HEK293 (cell line): ENCODE measurements at regions not wholly inside any gene's neighbourhood (a gene's known extent, or its start where the extent isn't known, plus 50 kb on each side); places are given as distances from the start of the nearest gene placed in this dataset.

Experiments
- CTCF ChIA-PET: fragments of 350-600 bp; formaldehyde crosslinking; extraction: SDS; loops from one replicate; lab custom pipeline; 2021; ENCODE audit warnings: antibody characterized with exemption; lab: Yijun Ruan, JAX
- POLR2A ChIA-PET: fragments of 300-600 bp; formaldehyde crosslinking; extraction: SDS; loops from one replicate; lab custom pipeline; 2020; ENCODE audit warnings: antibody characterized with exemption, inconsistent platforms; lab: Yijun Ruan, JAX
- H3K27ac ChIP-seq: fragments of 200-500 bp; sonication (Bioruptor generic); 2 replicates; pipeline ENCODE4 v1.5.1; 2014; ENCODE audit warnings: low read depth, low read length, control low read depth, inconsistent platforms; ENCODE audit errors: extremely low read depth
- H3K36me3 ChIP-seq, 2 experiments: fragments of 200-500 bp in 1 of 2; sonication (Bioruptor generic) in 1 of 2; 1 replicate in 1 of 2; 2 replicates in 1 of 2; pipeline ENCODE4 v1.5.1; 2014 to 2017; ENCODE audit warnings: inconsistent platforms in 2 of 2, low read length in 2 of 2; ENCODE audit not compliant: control insufficient read depth in 2 of 2, insufficient read depth in 1 of 2
- H3K4me1 ChIP-seq: fragments of 200-500 bp; sonication (Bioruptor generic); 2 replicates; pipeline ENCODE4 v1.5.1; 2014; ENCODE audit warnings: mild to moderate bottlenecking, low read length, inconsistent platforms; ENCODE audit not compliant: control insufficient read depth, insufficient read depth
- H3K4me3 ChIP-seq: 2 replicates; pipeline ENCODE4 v1.5.1; 2011; ENCODE audit warnings: low read depth, mild to moderate bottlenecking, control low read depth, low read length, moderate library complexity
- H3K9me3 ChIP-seq: fragments of 200-500 bp; sonication (Bioruptor generic); 2 replicates; pipeline ENCODE4 v1.5.1; 2014; ENCODE audit warnings: low read depth, low read length, inconsistent platforms; ENCODE audit not compliant: control insufficient read depth, insufficient read depth
- IKZF3 ChIP-seq: fragments of 450-650 bp; IDR thresholded peaks from 2 replicates; pipeline ENCODE4 v1.5.0; 2018; ENCODE audit warnings: missing biosample characterization, mild to moderate bottlenecking, missing genetic modification characterization, moderate library complexity
- OSR2 ChIP-seq: fragments of 450-650 bp; formaldehyde crosslinking; IDR thresholded peaks from 2 replicates; pipeline ENCODE4 v1.5.1; 2016; ENCODE audit warnings: missing biosample characterization, missing genetic modification characterization
- TRIM28 ChIP-seq: IDR thresholded peaks from 2 replicates; pipeline ENCODE4 v1.6.1; 2011; ENCODE audit warnings: low read length, control low read depth, borderline replicate concordance
- YY1 ChIP-seq: fragments of 450-650 bp; formaldehyde crosslinking; IDR thresholded peaks from 2 replicates; pipeline ENCODE4 v1.5.1; 2018; ENCODE audit warnings: missing biosample characterization, missing genetic modification characterization
- ZBTB8A ChIP-seq: fragments of 450-650 bp; formaldehyde crosslinking; IDR thresholded peaks from 2 replicates; pipeline ENCODE4 v1.5.1; 2016; ENCODE audit warnings: missing biosample characterization, missing genetic modification characterization
- ZIC2 ChIP-seq: fragments of 450-650 bp; formaldehyde crosslinking; IDR thresholded peaks from 2 replicates; pipeline ENCODE4 v1.5.1; 2016; ENCODE audit warnings: missing biosample characterization, missing genetic modification characterization
- ZNF2 ChIP-seq: fragments of 450-650 bp; formaldehyde crosslinking; IDR thresholded peaks from 2 replicates; pipeline ENCODE4 v1.5.1; 2016; ENCODE audit warnings: missing biosample characterization, missing genetic modification characterization
- ZNF223 ChIP-seq: fragments of 450-650 bp; formaldehyde crosslinking; IDR thresholded peaks from 2 replicates; pipeline ENCODE4 v1.5.1; 2016; ENCODE audit warnings: missing biosample characterization, missing genetic modification characterization
- ZNF529 ChIP-seq: fragments of 450-650 bp; formaldehyde crosslinking; IDR thresholded peaks from 2 replicates; pipeline ENCODE4 v1.5.1; 2017; ENCODE audit warnings: missing genetic modification characterization, missing biosample characterization; ENCODE audit not compliant: insufficient replicate concordance
- ZNF558 ChIP-seq: fragments of 450-650 bp; formaldehyde crosslinking; IDR thresholded peaks from 2 replicates; pipeline ENCODE4 v1.5.1; 2016; ENCODE audit warnings: missing biosample characterization, missing genetic modification characterization
- ZNF585B ChIP-seq: fragments of 450-650 bp; formaldehyde crosslinking; IDR thresholded peaks from 2 replicates; pipeline ENCODE4 v1.5.1; 2016; ENCODE audit warnings: missing biosample characterization, missing genetic modification characterization
- ZNF596 ChIP-seq: fragments of 450-650 bp; IDR thresholded peaks from 2 replicates; pipeline ENCODE4 v1.5.0; 2018; ENCODE audit warnings: missing biosample characterization, mild to moderate bottlenecking, missing genetic modification characterization, moderate library complexity
- ZNF768 ChIP-seq: fragments of 450-650 bp; formaldehyde crosslinking; IDR thresholded peaks from 2 replicates; pipeline ENCODE4 v1.5.1; 2018; ENCODE audit warnings: missing biosample characterization, mild to moderate bottlenecking, missing genetic modification characterization
- ZNF837 ChIP-seq: fragments of 450-650 bp; formaldehyde crosslinking; IDR thresholded peaks from 2 replicates; pipeline ENCODE4 v1.5.1; 2016; ENCODE audit warnings: missing biosample characterization, missing genetic modification characterization
- ZNF843 ChIP-seq: fragments of 450-650 bp; formaldehyde crosslinking; IDR thresholded peaks from 2 replicates; pipeline ENCODE4 v1.5.1; 2016; ENCODE audit warnings: missing biosample characterization, missing genetic modification characterization
- TF ChIP-seq, protein P1 (sequence below): fragments of 450-650 bp; formaldehyde crosslinking; IDR thresholded peaks from 2 replicates; pipeline ENCODE4 v1.5.1; 2017; ENCODE audit warnings: missing biosample characterization, missing genetic modification characterization
- TF ChIP-seq, protein P2 (sequence below): fragments of 450-650 bp; formaldehyde crosslinking; IDR thresholded peaks from 2 replicates; pipeline ENCODE4 v1.5.1; 2017; ENCODE audit warnings: missing biosample characterization, missing genetic modification characterization
- TF ChIP-seq, protein P3 (sequence below): fragments of 450-650 bp; formaldehyde crosslinking; IDR thresholded peaks from 2 replicates; pipeline ENCODE4 v1.5.1; 2016; ENCODE audit warnings: missing biosample characterization, missing genetic modification characterization
- TF ChIP-seq, protein P4 (sequence below): fragments of 450-650 bp; formaldehyde crosslinking; IDR thresholded peaks from 2 replicates; pipeline ENCODE4 v1.5.1; 2016; ENCODE audit warnings: missing biosample characterization, missing genetic modification characterization
- TF ChIP-seq, protein P5 (sequence below): fragments of 450-650 bp; formaldehyde crosslinking; IDR thresholded peaks from 2 replicates; pipeline ENCODE4 v1.5.1; 2016; ENCODE audit warnings: missing biosample characterization, missing genetic modification characterization, borderline replicate concordance
- TF ChIP-seq, protein P6 (sequence below): fragments of 450-650 bp; formaldehyde crosslinking; IDR thresholded peaks from 2 replicates; pipeline ENCODE4 v1.5.1; 2016; ENCODE audit warnings: missing biosample characterization, missing genetic modification characterization
- TF ChIP-seq, protein P7 (sequence below): fragments of 450-650 bp; formaldehyde crosslinking; IDR thresholded peaks from 2 replicates; pipeline ENCODE4 v1.5.1; 2016; ENCODE audit warnings: missing biosample characterization, missing genetic modification characterization

DNA sequence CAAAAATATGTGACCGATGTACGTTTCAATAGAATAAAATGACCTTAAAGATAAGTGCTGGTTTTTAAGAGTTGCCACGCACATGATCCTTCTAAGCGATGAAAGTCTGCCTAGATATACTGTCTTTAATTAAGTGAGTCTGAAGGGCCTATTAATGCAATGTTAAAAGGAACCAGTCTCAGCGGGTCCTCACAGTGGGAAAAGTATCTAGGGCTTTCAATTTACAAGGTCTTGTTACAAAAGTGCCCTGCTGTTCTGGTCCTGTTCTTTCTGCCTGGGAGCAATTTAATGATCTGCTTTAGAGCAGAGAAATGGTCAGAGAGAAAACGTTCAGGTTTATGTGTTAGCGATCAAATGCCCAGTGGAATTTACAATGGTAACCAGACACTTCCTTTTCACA, 864.0 kb downstream of the KCNJ2 start (continued):
- TF ChIP-seq, protein P1, sequence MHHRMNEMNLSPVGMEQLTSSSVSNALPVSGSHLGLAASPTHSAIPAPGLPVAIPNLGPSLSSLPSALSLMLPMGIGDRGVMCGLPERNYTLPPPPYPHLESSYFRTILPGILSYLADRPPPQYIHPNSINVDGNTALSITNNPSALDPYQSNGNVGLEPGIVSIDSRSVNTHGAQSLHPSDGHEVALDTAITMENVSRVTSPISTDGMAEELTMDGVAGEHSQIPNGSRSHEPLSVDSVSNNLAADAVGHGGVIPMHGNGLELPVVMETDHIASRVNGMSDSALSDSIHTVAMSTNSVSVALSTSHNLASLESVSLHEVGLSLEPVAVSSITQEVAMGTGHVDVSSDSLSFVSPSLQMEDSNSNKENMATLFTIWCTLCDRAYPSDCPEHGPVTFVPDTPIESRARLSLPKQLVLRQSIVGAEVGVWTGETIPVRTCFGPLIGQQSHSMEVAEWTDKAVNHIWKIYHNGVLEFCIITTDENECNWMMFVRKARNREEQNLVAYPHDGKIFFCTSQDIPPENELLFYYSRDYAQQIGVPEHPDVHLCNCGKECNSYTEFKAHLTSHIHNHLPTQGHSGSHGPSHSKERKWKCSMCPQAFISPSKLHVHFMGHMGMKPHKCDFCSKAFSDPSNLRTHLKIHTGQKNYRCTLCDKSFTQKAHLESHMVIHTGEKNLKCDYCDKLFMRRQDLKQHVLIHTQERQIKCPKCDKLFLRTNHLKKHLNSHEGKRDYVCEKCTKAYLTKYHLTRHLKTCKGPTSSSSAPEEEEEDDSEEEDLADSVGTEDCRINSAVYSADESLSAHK (tag by site-specific recombination): peak; percentile 58; the same call in 1 of the 2 replicates
- TF ChIP-seq IKZF3 (tag by site-specific recombination) (peak; percentile 89), ZNF596 (tag by site-specific recombination) (peak; percentile 62; the same call in 1 of the 2 replicates), OSR2 (tag by site-specific recombination) (peak; percentile 42; the same call in 1 of the 2 replicates), ZBTB8A (tag by site-specific recombination) (peak; percentile 14; the same call in 1 of the 2 replicates), TRIM28 (0 out of 2 replicates have a peak, but pooled peaks have one; percentile 22), ZIC2 (tag by site-specific recombination) (peak; percentile 62), ZNF843 (tag by site-specific recombination) (peak; percentile 27; the same call in 1 of the 2 replicates)
- TF ChIP-seq, protein P2, sequence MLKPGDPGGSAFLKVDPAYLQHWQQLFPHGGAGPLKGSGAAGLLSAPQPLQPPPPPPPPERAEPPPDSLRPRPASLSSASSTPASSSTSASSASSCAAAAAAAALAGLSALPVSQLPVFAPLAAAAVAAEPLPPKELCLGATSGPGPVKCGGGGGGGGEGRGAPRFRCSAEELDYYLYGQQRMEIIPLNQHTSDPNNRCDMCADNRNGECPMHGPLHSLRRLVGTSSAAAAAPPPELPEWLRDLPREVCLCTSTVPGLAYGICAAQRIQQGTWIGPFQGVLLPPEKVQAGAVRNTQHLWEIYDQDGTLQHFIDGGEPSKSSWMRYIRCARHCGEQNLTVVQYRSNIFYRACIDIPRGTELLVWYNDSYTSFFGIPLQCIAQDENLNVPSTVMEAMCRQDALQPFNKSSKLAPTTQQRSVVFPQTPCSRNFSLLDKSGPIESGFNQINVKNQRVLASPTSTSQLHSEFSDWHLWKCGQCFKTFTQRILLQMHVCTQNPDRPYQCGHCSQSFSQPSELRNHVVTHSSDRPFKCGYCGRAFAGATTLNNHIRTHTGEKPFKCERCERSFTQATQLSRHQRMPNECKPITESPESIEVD (tag by site-specific recombination): peak; percentile 77
- TF ChIP-seq, protein P3, sequence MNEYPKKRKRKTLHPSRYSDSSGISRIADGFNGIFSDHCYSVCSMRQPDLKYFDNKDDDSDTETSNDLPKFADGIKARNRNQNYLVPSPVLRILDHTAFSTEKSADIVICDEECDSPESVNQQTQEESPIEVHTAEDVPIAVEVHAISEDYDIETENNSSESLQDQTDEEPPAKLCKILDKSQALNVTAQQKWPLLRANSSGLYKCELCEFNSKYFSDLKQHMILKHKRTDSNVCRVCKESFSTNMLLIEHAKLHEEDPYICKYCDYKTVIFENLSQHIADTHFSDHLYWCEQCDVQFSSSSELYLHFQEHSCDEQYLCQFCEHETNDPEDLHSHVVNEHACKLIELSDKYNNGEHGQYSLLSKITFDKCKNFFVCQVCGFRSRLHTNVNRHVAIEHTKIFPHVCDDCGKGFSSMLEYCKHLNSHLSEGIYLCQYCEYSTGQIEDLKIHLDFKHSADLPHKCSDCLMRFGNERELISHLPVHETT (tag by site-specific recombination): no peak
- TF ChIP-seq, protein P4, sequence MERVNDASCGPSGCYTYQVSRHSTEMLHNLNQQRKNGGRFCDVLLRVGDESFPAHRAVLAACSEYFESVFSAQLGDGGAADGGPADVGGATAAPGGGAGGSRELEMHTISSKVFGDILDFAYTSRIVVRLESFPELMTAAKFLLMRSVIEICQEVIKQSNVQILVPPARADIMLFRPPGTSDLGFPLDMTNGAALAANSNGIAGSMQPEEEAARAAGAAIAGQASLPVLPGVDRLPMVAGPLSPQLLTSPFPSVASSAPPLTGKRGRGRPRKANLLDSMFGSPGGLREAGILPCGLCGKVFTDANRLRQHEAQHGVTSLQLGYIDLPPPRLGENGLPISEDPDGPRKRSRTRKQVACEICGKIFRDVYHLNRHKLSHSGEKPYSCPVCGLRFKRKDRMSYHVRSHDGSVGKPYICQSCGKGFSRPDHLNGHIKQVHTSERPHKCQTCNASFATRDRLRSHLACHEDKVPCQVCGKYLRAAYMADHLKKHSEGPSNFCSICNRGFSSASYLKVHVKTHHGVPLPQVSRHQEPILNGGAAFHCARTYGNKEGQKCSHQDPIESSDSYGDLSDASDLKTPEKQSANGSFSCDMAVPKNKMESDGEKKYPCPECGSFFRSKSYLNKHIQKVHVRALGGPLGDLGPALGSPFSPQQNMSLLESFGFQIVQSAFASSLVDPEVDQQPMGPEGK (tag by site-specific recombination): no peak
- TF ChIP-seq, all 188 proteins: peak for 16

DNA sequence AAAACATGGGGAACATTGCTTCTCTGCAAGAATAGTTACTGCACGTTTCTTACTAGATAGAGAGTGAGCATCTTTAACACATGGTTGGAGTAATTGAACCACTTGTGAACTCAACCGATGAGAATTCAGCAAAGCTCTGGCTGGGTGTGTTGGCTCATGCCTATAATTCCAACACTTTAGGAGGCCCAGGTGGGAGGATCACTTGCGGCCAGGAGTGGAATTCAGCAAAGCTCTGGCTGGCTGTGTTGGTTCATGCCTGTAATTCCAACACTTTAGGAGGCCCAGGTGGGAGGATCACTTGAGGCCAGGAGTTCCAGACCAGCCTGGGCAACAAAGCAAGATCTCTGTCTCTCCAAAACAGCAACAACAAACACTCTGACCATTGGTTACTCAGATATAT, 865.9 kb downstream of the KCNJ2 start:
- ChIA-PET POLR2A (no interaction called here), CTCF (interaction anchor here (0.6 kb wide), 1 partner anchor 345 kb away, joined by 3 read pairs; no protein-coding TSS in a partner anchor)
- Histone ChIP-seq H3K27ac (no peak overlapping the region), H3K9me3 (no peaks in the 10 kb centered on the region), H3K4me3 (no peak overlapping the region), H3K36me3 (no peaks in the 10 kb centered on the region), H3K4me1 (no peaks in the 10 kb centered on the region)
- TF ChIP-seq, protein P5, sequence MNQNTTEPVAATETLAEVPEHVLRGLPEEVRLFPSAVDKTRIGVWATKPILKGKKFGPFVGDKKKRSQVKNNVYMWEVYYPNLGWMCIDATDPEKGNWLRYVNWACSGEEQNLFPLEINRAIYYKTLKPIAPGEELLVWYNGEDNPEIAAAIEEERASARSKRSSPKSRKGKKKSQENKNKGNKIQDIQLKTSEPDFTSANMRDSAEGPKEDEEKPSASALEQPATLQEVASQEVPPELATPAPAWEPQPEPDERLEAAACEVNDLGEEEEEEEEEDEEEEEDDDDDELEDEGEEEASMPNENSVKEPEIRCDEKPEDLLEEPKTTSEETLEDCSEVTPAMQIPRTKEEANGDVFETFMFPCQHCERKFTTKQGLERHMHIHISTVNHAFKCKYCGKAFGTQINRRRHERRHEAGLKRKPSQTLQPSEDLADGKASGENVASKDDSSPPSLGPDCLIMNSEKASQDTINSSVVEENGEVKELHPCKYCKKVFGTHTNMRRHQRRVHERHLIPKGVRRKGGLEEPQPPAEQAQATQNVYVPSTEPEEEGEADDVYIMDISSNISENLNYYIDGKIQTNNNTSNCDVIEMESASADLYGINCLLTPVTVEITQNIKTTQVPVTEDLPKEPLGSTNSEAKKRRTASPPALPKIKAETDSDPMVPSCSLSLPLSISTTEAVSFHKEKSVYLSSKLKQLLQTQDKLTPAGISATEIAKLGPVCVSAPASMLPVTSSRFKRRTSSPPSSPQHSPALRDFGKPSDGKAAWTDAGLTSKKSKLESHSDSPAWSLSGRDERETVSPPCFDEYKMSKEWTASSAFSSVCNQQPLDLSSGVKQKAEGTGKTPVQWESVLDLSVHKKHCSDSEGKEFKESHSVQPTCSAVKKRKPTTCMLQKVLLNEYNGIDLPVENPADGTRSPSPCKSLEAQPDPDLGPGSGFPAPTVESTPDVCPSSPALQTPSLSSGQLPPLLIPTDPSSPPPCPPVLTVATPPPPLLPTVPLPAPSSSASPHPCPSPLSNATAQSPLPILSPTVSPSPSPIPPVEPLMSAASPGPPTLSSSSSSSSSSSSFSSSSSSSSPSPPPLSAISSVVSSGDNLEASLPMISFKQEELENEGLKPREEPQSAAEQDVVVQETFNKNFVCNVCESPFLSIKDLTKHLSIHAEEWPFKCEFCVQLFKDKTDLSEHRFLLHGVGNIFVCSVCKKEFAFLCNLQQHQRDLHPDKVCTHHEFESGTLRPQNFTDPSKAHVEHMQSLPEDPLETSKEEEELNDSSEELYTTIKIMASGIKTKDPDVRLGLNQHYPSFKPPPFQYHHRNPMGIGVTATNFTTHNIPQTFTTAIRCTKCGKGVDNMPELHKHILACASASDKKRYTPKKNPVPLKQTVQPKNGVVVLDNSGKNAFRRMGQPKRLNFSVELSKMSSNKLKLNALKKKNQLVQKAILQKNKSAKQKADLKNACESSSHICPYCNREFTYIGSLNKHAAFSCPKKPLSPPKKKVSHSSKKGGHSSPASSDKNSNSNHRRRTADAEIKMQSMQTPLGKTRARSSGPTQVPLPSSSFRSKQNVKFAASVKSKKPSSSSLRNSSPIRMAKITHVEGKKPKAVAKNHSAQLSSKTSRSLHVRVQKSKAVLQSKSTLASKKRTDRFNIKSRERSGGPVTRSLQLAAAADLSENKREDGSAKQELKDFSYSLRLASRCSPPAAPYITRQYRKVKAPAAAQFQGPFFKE (tag by site-specific recombination): no peak
- TF ChIP-seq ZNF2 (tag by site-specific recombination) (no peak), ZNF768 (no peak), ZNF223 (tag by site-specific recombination) (no peak), YY1 (no peak), ZNF529 (no peak), ZNF585B (tag by site-specific recombination) (no peak), ZNF558 (no peak), ZNF837 (tag by site-specific recombination) (no peak)
- TF ChIP-seq, protein P6, sequence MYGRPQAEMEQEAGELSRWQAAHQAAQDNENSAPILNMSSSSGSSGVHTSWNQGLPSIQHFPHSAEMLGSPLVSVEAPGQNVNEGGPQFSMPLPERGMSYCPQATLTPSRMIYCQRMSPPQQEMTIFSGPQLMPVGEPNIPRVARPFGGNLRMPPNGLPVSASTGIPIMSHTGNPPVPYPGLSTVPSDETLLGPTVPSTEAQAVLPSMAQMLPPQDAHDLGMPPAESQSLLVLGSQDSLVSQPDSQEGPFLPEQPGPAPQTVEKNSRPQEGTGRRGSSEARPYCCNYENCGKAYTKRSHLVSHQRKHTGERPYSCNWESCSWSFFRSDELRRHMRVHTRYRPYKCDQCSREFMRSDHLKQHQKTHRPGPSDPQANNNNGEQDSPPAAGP (tag by site-specific recombination): no peak
- TF ChIP-seq, protein P7, sequence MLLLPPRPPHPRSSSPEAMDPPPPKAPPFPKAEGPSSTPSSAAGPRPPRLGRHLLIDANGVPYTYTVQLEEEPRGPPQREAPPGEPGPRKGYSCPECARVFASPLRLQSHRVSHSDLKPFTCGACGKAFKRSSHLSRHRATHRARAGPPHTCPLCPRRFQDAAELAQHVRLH (tag by site-specific recombination): no peak
